ENCODE measurements at regions not wholly inside any gene's neighbourhood (a gene's known extent, or its start where the extent isn't known, plus 50 kb on each side); places are given as distances from the start of the nearest gene placed in this dataset.

- Histone ChIP-seq H3K27ac (peak overlapping the region in 6 of 12 donors; percentile 14 to 63 (median 28)), H3K4me1 (peaks cover 0 to 56% (median 8%) of the 10 kb centered on the region in 12 donors), H3K4me3 (no peak overlapping the region), H3K27me3 (no peaks in the 10 kb centered on the region), H3K36me3 (no peaks in the 10 kb centered on the region), H3K9me3 (no peaks in the 10 kb centered on the region)
- intact Hi-C loops (cut with DNase I), result loop anchor here (2.0 to 10.0 kb wide), 6 partner anchors 337 to 701 kb away; no protein-coding TSS in a partner anchor
- ATAC-seq (peak in 1 of 4 donors; percentile 31), DNase-seq (no peak)
- no peak for TF ChIP-seq POLR2A (IDR thresholded peaks at IDR 0.05)
- TF ChIP-seq, protein P1, sequence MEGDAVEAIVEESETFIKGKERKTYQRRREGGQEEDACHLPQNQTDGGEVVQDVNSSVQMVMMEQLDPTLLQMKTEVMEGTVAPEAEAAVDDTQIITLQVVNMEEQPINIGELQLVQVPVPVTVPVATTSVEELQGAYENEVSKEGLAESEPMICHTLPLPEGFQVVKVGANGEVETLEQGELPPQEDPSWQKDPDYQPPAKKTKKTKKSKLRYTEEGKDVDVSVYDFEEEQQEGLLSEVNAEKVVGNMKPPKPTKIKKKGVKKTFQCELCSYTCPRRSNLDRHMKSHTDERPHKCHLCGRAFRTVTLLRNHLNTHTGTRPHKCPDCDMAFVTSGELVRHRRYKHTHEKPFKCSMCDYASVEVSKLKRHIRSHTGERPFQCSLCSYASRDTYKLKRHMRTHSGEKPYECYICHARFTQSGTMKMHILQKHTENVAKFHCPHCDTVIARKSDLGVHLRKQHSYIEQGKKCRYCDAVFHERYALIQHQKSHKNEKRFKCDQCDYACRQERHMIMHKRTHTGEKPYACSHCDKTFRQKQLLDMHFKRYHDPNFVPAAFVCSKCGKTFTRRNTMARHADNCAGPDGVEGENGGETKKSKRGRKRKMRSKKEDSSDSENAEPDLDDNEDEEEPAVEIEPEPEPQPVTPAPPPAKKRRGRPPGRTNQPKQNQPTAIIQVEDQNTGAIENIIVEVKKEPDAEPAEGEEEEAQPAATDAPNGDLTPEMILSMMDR (IDR thresholded peaks at IDR 0.05), result no peak
- 78 to 84% (median 83%) methylated on average over 6 of the region's 6 CpGs for WGBS, 4 donors
Measured at GRCh38 chr3:5055357-5056110, 66.6 kb upstream of the ARL8B start.

- peak in 1 of 4 donors; percentile 60 for ATAC-seq
Measured at GRCh38 chr3:5056111-5056391, 66.0 kb upstream of the ARL8B start.

GRCh38 chr3:5057272-5057671 is 64.8 kb upstream of the ARL8B start:
- ATAC-seq (no peak), DNase-seq (no peak)
- Histone ChIP-seq H3K27me3 (no peaks in the 10 kb centered on the region), H3K4me3 (no peak overlapping the region), H3K27ac (peak overlapping the region in 1 of 12 donors; percentile 10), H3K36me3 (no peaks in the 10 kb centered on the region), H3K4me1 (peaks cover 0 to 49% (median 8%) of the 10 kb centered on the region in 12 donors), H3K9me3 (no peaks in the 10 kb centered on the region)
- WGBS, 4 donors, result 54 to 64% (median 59%) methylated on average over 6 of the region's 6 CpGs
- intact Hi-C loops (cut with DNase I), result loop anchor here (1.0 to 10.0 kb wide), 6 partner anchors 344 to 702 kb away; no protein-coding TSS in a partner anchor
- TF ChIP-seq, protein P1 (IDR thresholded peaks at IDR 0.05), result no peak
- no peak for TF ChIP-seq POLR2A (IDR thresholded peaks at IDR 0.05)

More at GRCh38 chr3:5056111-5056391, 66.0 kb upstream of the ARL8B start:
- no peak for TF ChIP-seq POLR2A (IDR thresholded peaks at IDR 0.05)
- TF ChIP-seq, protein P1 (IDR thresholded peaks at IDR 0.05), result no peak
- intact Hi-C loops (cut with DNase I), result loop anchor here (2.0 to 10.0 kb wide), 5 partner anchors 343 to 701 kb away; no protein-coding TSS in a partner anchor
- Histone ChIP-seq H3K27ac (peak overlapping the region in 5 of 12 donors; percentile 14 to 63 (median 27)), H3K4me3 (no peak overlapping the region), H3K27me3 (no peaks in the 10 kb centered on the region), H3K9me3 (no peaks in the 10 kb centered on the region), H3K36me3 (no peaks in the 10 kb centered on the region), H3K4me1 (peaks cover 0 to 56% (median 8%) of the 10 kb centered on the region in 12 donors)
- WGBS, 4 donors, result 49 to 57% (median 53%) methylated on average over 3 of the region's 3 CpGs
- peak in 1 of 5 donors; percentile 11 for DNase-seq

- intact Hi-C loops (cut with DNase I), result loop anchor here (1.0 to 10.0 kb wide), 7 partner anchors 345 to 703 kb away; no protein-coding TSS in a partner anchor
- TF ChIP-seq POLR2A (IDR thresholded peaks at IDR 0.05), result no peak
- TF ChIP-seq, protein P1 (IDR thresholded peaks at IDR 0.05), result peak; percentile 61 to 84 (median 77)
- ATAC-seq, result peak; percentile 77 to 91 (median 89)
Measured at GRCh38 chr3:5057857-5058324, 64.2 kb upstream of the ARL8B start.

More at GRCh38 chr3:5057857-5058324, 64.2 kb upstream of the ARL8B start:
- Histone ChIP-seq H3K4me1 (peaks cover 0 to 49% (median 8%) of the 10 kb centered on the region in 12 donors), H3K36me3 (no peaks in the 10 kb centered on the region), H3K9me3 (no peaks in the 10 kb centered on the region), H3K27me3 (no peaks in the 10 kb centered on the region), H3K27ac (peak overlapping the region in 2 of 12 donors; percentile 10 to 23), H3K4me3 (no peak overlapping the region)
- 35 to 40% (median 36%) methylated on average over 7 of the region's 7 CpGs for WGBS, 4 donors
- peak in 4 of 5 donors; percentile 72 to 76 (median 73) for DNase-seq
